Endometrium (tissue), 2 donors: ENCODE measurements at regions not wholly inside any gene's neighbourhood (a gene's known extent, or its start where the extent isn't known, plus 50 kb on each side); places are given as distances from the start of the nearest gene placed in this dataset.

Experiments
- FAIRE-seq: peaks from 2 replicates; lab custom pipeline; 2012; peaks lifted over from hg19 to GRCh38; lab: Jason Lieb, UNC
- donor health status: control.
- donor health status: control.

GRCh38 chr7:46989247-46989646 lies 592.7 kb downstream of the TNS3 start:
- FAIRE-seq = no peak

- no peak for FAIRE-seq
These were observed 599.0 kb downstream of the TNS3 start for GRCh38 chr7:46982928-46983327.

- FAIRE-seq = no peak
These were observed 602.5 kb downstream of the TNS3 start for GRCh38 chr7:46979439-46979838.

GRCh38 chr7:46975493-46975892 lies 606.4 kb downstream of the TNS3 start:
- no peak for FAIRE-seq

GRCh38 chr7:46972205-46972604 lies 609.7 kb downstream of the TNS3 start:
- FAIRE-seq = no peak

GRCh38 chr7:46970476-46970875 lies 611.4 kb downstream of the TNS3 start:
- FAIRE-seq = no peak

GRCh38 chr7:46970131-46970430 lies 611.8 kb downstream of the TNS3 start:
- no peak for FAIRE-seq

- FAIRE-seq = no peak
These were observed 612.4 kb downstream of the TNS3 start for GRCh38 chr7:46969303-46970130.

GRCh38 chr7:46968003-46968402 lies 613.9 kb downstream of the TNS3 start:
- FAIRE-seq = no peak

GRCh38 chr7:46963719-46964118 lies 618.2 kb downstream of the TNS3 start:
- no peak for FAIRE-seq

- peak; percentile 76 for FAIRE-seq
These were observed 620.9 kb downstream of the TNS3 start for GRCh38 chr7:46960970-46961369.

- FAIRE-seq = no peak
These were observed 624.7 kb downstream of the TNS3 start for GRCh38 chr7:46957195-46957594.

GRCh38 chr7:46955531-46955930 lies 626.4 kb downstream of the TNS3 start:
- FAIRE-seq = peak; percentile 95

- peak; percentile 68 for FAIRE-seq
These were observed 627.7 kb downstream of the TNS3 start for GRCh38 chr7:46954181-46954580.

GRCh38 chr7:46953008-46953407 lies 628.9 kb downstream of the TNS3 start:
- FAIRE-seq = no peak

- no peak for FAIRE-seq
These were observed 632.5 kb downstream of the TNS3 start for GRCh38 chr7:46949270-46949931.

GRCh38 chr7:46948716-46949115 lies 633.2 kb downstream of the TNS3 start:
- FAIRE-seq = no peak

GRCh38 chr7:46945328-46945727 lies 636.6 kb downstream of the TNS3 start:
- FAIRE-seq = no peak

GRCh38 chr7:46943996-46944395 lies 637.9 kb downstream of the TNS3 start:
- FAIRE-seq = no peak

- no peak for FAIRE-seq
These were observed 639.3 kb downstream of the TNS3 start for GRCh38 chr7:46942574-46942973.

GRCh38 chr7:46940178-46940577 lies 641.7 kb downstream of the TNS3 start:
- no peak for FAIRE-seq

- FAIRE-seq = no peak
These were observed 642.4 kb downstream of the TNS3 start for GRCh38 chr7:46939558-46939957.

- no peak for FAIRE-seq
These were observed 642.8 kb downstream of the TNS3 start for GRCh38 chr7:46939089-46939488.

GRCh38 chr7:46937826-46938225 lies 644.1 kb downstream of the TNS3 start:
- FAIRE-seq = no peak
